Glutamatergic neuron (in vitro differentiated cells): ENCODE measurements at regions not wholly inside any gene's neighbourhood (a gene's known extent, or its start where the extent isn't known, plus 50 kb on each side); places are given as distances from the start of the nearest gene placed in this dataset.

Source experiments
- DNase-seq: peaks from one replicate; pipeline ENCODE4 v3.0.0; 2022
- H3K27ac Mint-ChIP-seq: one replicate; pipeline ENCODE4 v1.8.0; 2020; ENCODE audit warnings: mild to moderate bottlenecking, mixed read lengths, inconsistent platforms; ENCODE audit not compliant: unreplicated experiment
- H3K27me3 Mint-ChIP-seq: one replicate; pipeline ENCODE4 v1.8.0; 2020; ENCODE audit warnings: mild to moderate bottlenecking, moderate library complexity, mixed read lengths, inconsistent platforms; ENCODE audit not compliant: unreplicated experiment
- H3K36me3 Mint-ChIP-seq: one replicate; pipeline ENCODE4 v1.8.0; 2020; ENCODE audit warnings: mild to moderate bottlenecking, mixed read lengths, inconsistent platforms; ENCODE audit not compliant: unreplicated experiment
- H3K4me1 Mint-ChIP-seq: one replicate; pipeline ENCODE4 v1.8.0; 2020; ENCODE audit warnings: mild to moderate bottlenecking, low read depth, mixed read lengths, inconsistent platforms; ENCODE audit not compliant: unreplicated experiment
- H3K4me3 Mint-ChIP-seq: one replicate; pipeline ENCODE4 v1.8.0; 2020; ENCODE audit warnings: mild to moderate bottlenecking, mixed read lengths, inconsistent platforms; ENCODE audit not compliant: unreplicated experiment
- H3K9me3 Mint-ChIP-seq: one replicate; pipeline ENCODE4 v1.8.0; 2020; ENCODE audit warnings: mild to moderate bottlenecking, moderate library complexity, mixed read lengths, inconsistent platforms; ENCODE audit not compliant: unreplicated experiment
- CTCF ChIP-seq: fragments of 200-600 bp; sonication (generic); IDR thresholded peaks from one replicate; pipeline ENCODE4 v1.5.0; 2021; ENCODE audit not compliant: partially characterized antibody, unreplicated experiment

- H3K27ac Mint-ChIP-seq, result no peak overlapping the region
- H3K27me3 Mint-ChIP-seq, result peaks cover 2% of the 10 kb centered on the region
- no peak overlapping the region for H3K4me3 Mint-ChIP-seq
- no peak for TF ChIP-seq CTCF
- H3K36me3 Mint-ChIP-seq, result peaks cover 5% of the 10 kb centered on the region
- H3K4me1 Mint-ChIP-seq, result peaks cover 35% of the 10 kb centered on the region
- DNase-seq, result no peak
- peaks cover 4% of the 10 kb centered on the region for H3K9me3 Mint-ChIP-seq
These were observed 141.4 kb downstream of the SEC61B start for GRCh38 chr9:99363509-99363908.

GRCh38 chr9:99365233-99365980 lies 143.3 kb downstream of the SEC61B start:
- H3K4me1 Mint-ChIP-seq, result peaks cover 46% of the 10 kb centered on the region

GRCh38 chr9:99366183-99366582 lies 144.1 kb downstream of the SEC61B start:
- Mint-ChIP-seq H3K4me3 (no peak overlapping the region), H3K27me3 (peaks cover 2% of the 10 kb centered on the region), H3K4me1 (peaks cover 44% of the 10 kb centered on the region), H3K36me3 (peaks cover 7% of the 10 kb centered on the region), H3K9me3 (peaks cover 7% of the 10 kb centered on the region), H3K27ac (no peak overlapping the region)
- no peak for TF ChIP-seq CTCF
- DNase-seq, result no peak

More at GRCh38 chr9:99365233-99365980, 143.3 kb downstream of the SEC61B start:
- Mint-ChIP-seq H3K9me3 (peaks cover 7% of the 10 kb centered on the region), H3K36me3 (peaks cover 10% of the 10 kb centered on the region), H3K27ac (no peak overlapping the region), H3K4me3 (no peak overlapping the region), H3K27me3 (peaks cover 2% of the 10 kb centered on the region)
- TF ChIP-seq CTCF, result no peak
- no peak for DNase-seq

GRCh38 chr9:99366621-99367020 lies 144.5 kb downstream of the SEC61B start:
- no peak for DNase-seq
- no peak overlapping the region for H3K27ac Mint-ChIP-seq
- no peak overlapping the region for H3K4me3 Mint-ChIP-seq
- no peak for TF ChIP-seq CTCF
- peaks cover 5% of the 10 kb centered on the region for H3K36me3 Mint-ChIP-seq
- H3K4me1 Mint-ChIP-seq, result peaks cover 42% of the 10 kb centered on the region
- H3K9me3 Mint-ChIP-seq, result peaks cover 7% of the 10 kb centered on the region
- H3K27me3 Mint-ChIP-seq, result no peaks in the 10 kb centered on the region
